NCI-H1694 (cell line): ENCODE measurements at regions not wholly inside any gene's neighbourhood (a gene's known extent, or its start where the extent isn't known, plus 50 kb on each side); places are given as distances from the start of the nearest gene placed in this dataset.

Experiments
- DNase-seq: peaks from one replicate; lab custom pipeline; 2025; lab: John Stamatoyannopoulos, UW

DNA sequence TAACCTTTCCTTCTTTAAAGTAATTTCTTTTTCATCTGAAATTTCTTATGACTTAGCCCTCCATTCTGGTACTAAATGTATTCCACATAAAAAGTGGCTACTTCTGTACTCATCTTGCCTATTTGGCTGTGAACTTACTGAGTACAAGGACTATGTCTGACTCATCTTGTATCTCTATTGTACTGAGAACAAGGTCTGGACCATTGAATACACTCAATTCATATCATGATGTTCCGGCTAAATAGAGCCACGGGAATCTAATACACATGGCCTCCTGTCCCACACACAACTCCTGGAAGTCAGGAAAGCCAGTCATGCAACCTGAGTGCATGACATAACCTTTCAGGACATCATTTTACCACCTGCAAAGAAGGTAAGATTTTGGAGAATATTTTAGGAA, 203.9 kb downstream of the PLK2 start:
- DNase-seq = no peak

DNA sequence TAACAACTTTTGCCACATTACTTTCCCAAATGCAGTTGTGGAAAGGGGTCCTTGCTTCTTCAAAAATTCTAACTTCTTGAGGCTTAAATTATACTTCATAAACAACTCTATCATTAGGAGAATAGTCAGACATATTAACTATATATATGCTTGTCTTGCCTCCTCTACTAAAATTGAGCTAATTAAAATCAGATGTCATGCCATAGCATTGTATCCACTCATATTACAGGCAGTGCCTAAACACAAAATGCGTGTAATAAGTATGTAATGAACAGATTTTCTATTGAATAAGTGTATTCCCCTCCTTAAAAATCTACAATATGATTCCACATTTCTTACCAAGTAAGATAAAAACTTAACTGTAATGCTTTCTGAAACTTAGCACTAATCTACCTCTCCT, 204.5 kb downstream of the PLK2 start:
- no peak for DNase-seq

DNA sequence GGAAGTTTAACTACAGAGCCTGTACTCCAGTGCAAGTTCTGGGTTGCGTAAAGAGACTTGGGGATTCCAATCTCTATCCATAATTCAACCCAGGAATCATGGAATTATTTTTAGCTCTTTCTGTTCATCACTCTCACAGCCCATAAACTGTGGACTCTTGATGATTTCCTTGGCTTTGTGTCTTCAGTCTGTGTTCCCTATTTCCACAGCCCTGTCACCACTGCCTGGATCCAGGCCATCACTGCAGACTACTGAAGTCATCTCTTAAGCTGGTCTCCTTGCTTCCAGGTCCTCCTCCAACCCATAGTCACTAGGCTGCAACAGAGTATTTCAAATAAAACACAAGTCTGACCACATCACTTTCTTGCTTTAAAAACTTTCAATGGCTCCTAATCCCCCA, 211.7 kb downstream of the PLK2 start:
- no peak for DNase-seq

DNA sequence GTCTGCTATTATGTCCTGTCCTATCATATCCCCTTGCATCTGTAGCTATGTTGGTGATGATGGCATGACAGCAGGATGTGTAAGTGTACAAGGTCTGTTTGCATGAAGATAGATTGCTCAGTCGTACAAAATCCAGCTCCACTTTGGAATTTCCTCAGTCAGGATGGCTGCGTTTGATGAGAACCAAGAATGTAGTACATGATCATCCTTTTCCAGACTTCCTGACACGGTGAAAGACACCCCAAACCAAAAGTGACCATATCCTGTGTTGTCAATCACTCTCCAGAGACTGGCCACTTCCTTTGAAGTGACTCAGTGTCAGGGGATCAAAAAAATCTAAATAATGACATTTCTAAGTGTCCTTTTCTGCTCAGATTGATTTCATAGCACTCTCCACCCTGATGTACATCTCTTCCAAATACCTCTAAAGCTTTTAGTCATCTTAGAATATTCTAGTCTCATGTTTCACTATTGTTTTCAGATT, 213.4 kb downstream of the PLK2 start:
- DNase-seq = no peak

DNA sequence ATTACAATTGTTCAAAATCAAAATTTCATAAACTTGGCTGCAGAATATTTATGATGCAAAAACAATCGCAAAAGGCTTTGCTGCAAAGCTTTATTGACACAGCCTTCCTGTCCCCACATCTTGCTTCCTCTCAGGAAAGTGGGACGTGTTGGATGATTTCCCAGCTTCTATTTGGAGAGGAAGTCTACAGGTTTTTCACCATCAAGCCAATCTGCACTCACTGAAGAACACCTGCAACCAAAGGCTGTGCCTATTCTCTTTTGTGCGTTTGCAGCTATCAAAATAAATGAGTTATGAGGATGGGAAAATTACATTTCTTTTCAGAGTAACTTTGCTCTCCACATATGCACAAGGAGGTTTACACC, 214.4 kb downstream of the PLK2 start:
- no peak for DNase-seq

DNA sequence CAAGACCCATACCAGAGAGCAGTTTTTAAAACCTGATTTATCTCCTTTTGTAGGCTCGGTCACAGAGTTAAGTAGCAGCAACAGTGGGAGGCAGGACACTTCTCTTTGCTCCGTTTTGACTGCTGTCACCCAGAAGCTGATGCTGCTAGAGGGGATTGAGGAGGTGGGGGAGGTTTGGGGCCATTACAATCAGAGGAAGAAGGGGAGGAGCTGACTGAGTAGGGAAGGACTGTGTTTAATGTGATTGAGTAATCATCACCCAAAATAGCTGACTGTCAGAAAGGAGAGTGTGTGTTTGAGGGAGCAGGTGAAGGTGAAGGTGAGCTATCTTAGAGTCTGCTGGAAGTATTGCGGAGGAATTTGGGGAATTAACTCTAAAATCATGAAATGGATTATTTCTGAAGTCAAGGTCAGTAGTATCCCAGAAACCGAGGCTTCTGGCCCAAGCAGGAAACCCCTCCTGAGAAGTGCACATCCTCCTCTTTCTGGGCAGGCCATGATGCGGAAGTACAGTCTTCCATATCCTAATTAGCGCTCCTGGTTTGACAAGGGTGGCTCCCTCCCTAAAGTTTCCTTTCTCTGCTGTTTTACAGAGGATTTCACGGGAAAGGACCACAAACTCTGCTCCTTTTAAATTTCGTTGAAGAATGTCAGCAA, 214.9 kb downstream of the PLK2 start:
- DNase-seq = no peak

DNA sequence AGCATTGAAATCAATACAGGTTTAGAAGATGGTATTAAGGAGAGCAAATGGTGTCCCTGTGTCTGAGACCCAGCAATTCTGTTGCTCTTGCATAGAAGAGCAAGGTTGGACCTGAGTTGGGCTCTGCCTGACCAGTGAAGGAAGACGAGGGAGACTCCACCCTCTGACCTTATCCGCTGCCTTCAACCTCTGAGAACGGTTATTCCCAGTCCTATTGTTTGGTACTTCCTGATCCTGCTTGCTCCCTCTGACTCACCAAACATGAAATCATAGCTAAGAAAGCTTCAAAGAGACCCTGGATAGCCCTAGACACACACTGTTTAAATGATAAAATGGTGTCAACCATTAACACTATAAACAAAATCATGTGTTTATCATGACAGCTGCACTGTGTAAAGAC, 218.5 kb downstream of the PLK2 start:
- no peak for DNase-seq

DNA sequence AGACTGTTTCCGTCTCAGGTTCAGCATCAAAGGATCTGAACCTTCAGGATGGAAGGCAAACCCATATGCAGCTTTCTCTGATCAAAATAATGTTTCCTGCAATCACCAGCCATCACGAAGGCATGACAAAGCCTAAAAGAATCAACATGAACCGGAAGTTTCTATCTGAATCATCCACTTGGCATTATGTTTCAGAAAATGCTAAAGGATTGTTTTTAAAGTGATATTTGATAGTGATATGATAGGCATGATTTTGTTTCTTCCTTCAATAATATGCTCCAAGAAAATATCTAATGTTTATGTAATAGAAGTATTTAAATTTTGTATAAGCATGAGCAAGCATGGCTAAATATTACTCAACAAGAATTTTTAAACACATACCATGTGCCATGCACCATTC, 219.6 kb downstream of the PLK2 start:
- DNase-seq = no peak

DNA sequence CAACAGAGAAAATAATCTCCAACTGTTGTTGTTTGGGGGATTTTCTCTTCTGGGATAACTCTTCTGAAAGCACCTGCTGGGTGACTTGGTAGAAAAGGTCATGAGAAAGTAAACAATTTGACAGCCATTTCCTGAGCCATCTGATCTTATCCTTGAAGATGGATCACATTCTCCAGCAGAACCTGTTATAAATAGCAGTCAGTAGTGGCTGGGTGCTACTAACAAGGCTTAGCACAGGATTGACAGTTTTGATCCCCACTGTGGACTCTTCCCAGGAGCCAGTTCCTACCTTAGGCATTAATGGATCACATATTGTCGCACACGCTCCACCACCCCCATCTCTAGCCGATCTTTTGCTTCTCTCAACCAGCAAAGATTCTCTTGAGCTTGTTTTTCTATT, 220.2 kb downstream of the PLK2 start:
- DNase-seq = no peak

DNA sequence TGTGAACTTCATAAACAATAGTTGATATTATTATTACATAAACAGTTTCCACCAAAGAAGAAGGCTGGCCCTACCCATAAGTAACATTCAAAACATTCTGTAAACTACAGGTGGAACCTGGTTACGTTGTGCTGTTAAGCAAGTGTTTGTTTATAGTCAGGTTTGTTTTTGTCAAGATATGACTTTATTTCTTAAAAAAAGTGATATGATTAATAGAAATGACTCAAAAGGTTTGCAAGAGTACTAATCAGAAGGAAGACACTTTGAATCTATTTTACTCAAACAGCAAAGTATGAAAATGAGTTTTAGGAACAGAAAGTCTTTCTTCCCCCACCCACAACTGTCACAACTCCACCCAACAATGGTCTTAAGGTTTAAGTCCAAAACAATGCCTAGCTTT, 220.8 kb downstream of the PLK2 start:
- DNase-seq = no peak

DNA sequence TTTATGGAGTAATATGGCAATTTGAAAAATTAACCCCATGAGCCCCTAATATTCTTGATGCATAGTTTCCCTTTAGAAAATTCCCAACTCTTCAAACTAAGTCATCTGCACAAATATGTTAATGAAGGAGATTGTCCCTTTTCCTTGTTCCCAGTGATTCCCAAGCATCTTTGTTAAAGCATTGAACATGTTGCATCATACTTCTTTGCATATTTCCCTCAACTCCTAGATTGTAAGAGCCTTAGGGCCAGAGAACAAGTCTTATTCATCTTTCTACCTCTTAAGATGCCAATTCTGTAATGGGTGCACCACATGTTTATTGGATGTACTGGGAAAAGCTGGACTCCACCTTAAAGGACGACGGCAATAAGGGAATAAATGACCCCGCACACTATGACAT, 223.4 kb downstream of the PLK2 start:
- DNase-seq = no peak

DNA sequence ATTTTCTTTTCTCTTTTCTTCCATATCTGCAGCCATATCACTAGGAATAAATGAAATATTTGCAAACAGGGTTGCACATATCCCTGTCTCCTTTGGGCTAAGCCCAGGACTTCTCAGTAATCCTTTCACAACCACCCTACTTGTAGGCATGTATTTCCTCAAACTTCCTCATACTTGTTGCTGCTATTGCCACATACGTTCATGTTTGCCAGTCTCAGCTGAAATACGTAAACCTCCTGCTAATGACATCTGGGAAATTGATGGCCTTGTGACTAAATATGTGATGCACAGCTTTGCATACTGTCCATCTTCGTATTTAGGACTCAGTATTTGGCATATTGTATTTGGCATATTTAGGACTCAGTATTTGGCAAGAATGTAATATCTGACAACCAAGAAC, 224.6 kb downstream of the PLK2 start:
- no peak for DNase-seq

DNA sequence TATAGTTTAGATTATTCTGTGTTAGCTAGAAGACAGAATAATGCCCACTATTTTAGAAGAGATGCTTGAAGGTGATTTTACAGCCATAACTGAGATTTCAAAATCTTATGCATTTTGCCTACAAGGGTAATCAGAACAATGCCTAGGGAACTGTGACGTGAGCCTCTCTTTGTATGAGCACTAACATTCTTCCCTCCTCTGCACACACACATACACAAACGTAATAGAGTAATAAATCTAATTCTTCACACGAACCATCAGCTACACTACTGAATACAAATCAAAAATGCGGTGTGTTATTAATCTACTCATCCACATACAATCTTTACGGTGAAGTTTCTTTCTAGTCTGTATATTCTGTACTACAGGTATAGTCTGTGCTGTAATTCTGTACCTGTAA, 227.8 kb downstream of the PLK2 start:
- DNase-seq = no peak

DNA sequence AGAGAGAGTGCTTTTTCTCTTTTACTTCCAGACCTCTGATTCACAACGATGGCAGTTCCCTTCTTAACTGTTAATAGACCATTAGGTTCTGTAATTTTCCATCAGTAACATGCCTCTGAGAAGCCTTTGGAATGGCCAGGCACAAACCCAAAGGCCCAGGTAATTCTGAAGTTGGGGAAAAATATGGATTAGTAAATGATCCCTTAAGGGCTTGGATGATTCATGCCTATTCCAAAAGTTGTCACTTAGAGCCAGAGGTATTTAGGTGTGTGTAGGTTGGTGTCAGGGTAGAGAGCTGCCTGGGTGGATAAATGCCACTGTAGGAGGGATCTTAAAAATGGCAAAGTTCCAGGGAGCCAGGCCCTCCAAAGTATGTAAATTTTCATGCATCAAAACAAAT, 228.8 kb downstream of the PLK2 start:
- DNase-seq = no peak

DNA sequence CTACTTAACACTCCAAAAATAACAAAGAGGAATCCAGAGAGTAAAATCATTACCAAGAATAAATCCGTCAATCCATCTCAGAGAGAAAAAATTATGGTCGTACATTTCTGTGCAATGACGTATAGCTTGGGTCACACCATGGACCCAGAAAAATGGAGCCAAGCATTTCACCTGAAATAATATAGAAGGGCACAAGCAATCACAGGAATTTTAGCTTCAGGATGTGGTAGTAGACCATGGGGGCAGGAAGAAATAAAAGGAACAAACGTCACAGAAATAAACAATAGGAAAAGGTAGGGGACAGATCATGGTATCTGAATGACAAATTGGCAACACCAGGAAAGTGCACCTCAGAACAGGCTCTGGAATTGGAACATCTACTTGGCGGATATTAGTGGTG, 231.0 kb downstream of the PLK2 start:
- no peak for DNase-seq

DNA sequence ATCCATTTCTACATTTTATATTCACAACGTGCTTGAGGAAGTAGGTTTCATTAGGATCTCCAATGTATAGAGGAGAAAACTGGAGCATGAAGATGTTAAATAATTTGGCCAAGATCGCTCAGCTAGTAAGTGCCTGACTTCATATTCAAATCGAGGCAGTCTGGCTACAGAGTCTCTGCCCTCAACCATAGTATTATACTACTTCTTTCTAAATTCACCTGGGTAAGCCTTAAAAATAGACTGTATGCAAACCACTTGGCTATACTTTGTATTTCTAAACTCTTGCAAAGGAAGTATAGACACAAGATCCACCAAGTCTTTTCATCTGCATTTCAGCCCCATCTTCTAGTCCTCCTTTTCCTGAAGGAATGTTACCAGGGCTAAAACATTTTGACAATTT, 232.0 kb downstream of the PLK2 start:
- DNase-seq = no peak

DNA sequence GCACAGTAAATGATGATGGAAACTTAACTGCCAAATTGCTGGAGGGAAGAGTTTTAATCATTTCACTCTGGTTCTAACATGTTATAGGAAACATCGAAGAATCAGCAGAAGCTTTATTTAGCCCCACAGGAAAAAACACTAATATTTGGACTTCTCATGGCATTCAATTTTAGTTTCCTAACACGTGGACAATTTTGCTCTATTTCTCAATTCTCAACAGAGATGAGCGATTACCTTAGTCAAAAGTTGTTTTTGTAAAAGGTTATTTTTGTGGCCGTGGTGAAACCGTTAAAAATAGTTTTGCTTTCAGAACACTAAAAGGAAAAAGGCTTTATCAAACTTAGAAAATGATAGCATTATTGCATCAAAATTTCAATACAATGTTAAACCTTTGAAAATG, 235.2 kb downstream of the PLK2 start:
- no peak for DNase-seq

DNA sequence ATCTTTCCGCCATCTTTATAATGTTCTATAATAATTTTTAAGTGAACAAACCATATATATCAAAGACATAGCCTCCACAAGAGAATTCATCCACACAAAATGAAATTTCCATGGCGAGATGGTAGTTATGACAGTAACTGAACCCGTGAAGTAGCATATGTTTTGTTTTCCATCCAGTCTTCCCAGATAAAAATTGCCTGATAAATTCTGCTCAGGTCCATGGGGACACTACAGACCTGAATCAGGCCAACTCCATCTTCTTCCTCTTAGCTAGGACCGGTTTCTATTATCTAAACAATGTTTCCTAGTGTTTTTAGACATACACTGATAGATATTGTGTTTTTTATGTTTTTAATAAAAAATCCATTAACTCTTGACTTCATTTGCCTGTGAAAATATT, 235.7 kb downstream of the PLK2 start:
- no peak for DNase-seq

DNA sequence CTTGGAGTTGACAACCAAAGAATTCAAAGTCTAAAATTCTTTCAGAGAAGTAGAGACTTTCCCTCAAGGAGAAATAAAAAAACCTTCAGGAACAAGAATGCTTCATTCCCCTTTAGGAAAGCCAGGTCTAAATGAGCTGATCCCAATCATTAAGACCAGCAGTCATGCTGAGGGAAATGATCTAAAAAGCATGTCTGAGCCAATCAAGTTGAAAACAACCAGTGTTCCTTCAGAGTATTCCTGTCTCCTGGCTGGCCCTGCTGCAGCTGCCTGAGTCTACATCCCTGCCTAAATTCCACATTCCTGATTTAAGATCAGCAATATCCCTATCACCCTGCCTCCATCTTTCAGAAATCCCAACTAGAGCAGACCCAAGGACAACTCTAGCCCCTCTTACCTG, 244.5 kb downstream of the PLK2 start:
- DNase-seq = no peak

DNA sequence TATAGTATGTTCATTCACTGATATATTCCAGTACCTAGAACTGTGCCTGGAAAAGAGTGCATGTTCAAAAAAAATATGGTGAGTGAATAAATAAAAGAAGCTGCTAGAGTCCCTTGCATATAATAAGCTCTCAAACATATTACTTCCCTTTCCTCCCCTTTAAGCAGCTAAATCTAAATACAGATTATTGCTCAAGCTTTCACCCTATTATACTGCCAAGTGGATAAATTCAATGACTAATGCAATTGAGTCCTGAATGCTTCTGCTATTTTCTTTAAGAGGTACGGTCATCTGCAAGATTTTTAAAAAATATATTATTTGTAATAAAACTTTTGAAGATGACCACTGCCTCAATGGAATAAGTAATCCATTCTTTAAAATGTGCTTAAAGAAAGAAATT, 248.4 kb downstream of the PLK2 start:
- no peak for DNase-seq

DNA sequence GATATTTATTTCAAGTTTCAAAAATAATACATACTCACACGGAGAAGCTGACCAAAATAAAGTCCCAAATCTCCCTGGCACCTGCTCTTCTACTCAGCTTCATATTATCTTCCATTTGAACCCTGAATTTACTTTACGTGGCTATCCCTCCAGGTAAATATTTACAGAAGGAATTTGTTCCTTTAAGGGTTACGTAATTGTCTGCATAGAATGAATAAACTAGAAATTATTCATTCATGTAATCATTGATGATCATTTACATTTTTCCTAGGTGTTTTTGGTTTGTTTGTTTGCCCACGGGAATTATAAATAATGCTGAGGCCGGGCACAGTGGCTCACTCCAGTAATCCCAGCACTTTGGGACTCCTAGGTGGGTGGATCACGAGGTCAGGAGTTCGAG, 251.2 kb downstream of the PLK2 start:
- DNase-seq = no peak

DNA sequence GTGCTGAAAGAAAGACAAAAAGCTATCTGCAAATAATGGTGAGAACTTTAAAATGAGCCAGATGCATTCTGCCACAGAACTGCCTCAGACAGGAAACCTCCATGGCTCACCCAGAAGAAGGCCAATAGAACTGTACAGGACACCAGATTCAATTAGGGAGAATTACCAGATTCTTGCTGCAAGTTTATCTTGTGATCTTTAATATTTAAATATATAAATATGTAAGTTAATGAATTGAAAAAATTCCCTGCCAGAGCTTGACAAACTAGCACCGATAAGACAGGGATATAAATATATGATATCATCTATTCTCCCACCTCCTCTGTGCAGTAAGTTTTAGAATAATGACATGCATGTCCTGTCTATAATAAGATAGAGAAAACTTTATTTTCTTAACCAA, 252.8 kb downstream of the PLK2 start:
- DNase-seq = no peak

DNA sequence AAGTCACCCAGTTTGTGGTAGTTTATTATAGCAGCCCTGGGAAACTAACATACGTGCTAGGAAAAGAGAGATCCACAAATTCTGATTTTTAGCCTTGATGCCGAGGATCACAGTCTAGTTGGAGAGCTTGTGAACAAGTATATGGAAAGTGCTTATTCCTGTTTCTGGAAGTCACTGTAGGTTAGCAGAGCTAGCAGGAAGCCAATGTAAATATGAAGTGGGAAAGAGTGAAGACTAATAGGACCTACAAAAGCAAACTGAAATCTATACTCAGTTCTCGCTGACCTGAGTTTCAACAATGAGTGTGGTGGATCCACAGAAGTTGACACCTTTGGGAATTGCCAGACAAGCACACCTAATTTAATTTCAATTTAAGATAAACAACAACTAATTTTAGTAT, 254.9 kb downstream of the PLK2 start:
- DNase-seq = no peak

DNA sequence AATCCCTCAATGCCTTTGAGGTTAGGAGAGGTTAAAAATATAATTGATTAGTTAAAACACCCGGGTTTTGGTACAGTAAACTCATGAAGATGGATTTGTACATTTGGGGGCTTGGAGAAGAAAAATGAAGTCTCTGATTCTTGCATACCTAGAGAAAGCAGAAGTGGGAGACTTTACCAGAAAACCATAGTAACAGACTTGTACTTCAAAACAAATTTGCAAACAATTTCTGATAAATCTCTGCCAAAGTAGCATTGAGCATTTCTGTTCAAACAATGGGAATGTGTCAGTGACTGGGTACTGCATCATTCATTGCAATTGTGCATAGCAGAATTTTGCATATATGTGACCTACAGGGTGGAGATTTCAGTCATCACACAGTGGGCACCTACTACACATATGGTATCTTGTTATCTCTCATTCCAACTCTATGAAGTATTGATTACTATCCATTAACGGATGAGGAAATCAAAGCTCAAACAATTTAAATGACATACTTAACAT, 256.9 kb downstream of the PLK2 start:
- DNase-seq = no peak
